ENCODE measurements at regions not wholly inside any gene's neighbourhood (a gene's known extent, or its start where the extent isn't known, plus 50 kb on each side); places are given as distances from the start of the nearest gene placed in this dataset.

DNA sequence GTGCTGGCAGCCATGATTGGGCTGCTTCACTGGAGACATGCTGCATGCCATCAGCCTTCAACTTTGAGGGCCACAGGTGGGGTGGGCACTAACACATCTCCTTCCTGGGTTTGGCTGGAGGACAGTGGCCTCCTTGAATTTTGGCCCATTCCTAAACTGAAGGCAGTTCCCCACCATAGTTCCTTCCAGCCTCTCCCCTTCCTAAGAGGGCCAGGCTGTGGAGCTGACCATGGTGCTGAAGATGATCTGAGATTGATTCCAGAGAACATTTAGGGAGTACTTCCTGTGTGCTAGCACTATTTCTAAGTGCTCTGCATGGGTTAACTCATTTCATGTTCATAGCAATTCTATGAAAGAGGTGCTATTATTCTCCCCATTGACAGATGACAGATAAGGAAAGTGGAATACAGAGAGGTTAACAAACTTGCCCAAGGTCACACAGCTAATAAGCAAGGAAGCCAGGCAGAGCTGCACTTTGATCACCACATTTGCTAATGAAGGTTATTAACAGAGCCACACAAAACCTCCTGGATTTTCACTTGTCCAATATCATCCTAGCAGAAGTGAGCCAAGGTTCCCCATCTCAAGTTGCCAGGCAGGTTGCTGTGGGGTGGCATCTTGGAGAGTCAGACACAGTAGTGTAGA lies 175.3 kb downstream of the ZIC5 start:
- in situ Hi-C loops (cut with HindIII; ENCODE audit: extremely low pct_ligation_motif_present, low pct_unique_long_range_greater_than_20kb): no loop called here
- FAIRE-seq: no peak
- TF ChIP-seq YY1 (IDR thresholded peaks at IDR 0.05; ENCODE audit: insufficient read depth, insufficient replicate concordance, low read depth, low read length) (no peak), FOXA1 (IDR thresholded peaks at IDR 0.05) (no peak), FOXA1 (CRISPR knock-in tag; IDR thresholded peaks at IDR 0.05) (no peak), FOXK1 (CRISPR knock-in tag; IDR thresholded peaks at IDR 0.05; ENCODE audit: borderline replicate concordance, low read depth) (no peak), ZNF230 (CRISPR knock-in tag; IDR thresholded peaks at IDR 0.05) (no peak), ZNF441 (CRISPR knock-in tag; IDR thresholded peaks at IDR 0.05; ENCODE audit: borderline replicate concordance) (0 out of 2 replicates have a peak, but pooled peaks have one; percentile 21), ZNF761 (CRISPR knock-in tag; conservative IDR thresholded peaks at IDR 0.05) (no peak), ZNF605 (CRISPR knock-in tag; IDR thresholded peaks at IDR 0.05) (0 out of 2 replicates have a peak, but pooled peaks have one; percentile 37), RARA (CRISPR knock-in tag; IDR thresholded peaks at IDR 0.05) (0 out of 2 replicates have a peak, but pooled peaks have one; percentile 9), ZNF674 (CRISPR knock-in tag; IDR thresholded peaks at IDR 0.05; ENCODE audit: low read depth) (no peak), SAP130 (CRISPR knock-in tag; IDR thresholded peaks at IDR 0.05; ENCODE audit: low read depth) (0 out of 2 replicates have a peak, but pooled peaks have one; percentile 26), ZNF331 (CRISPR knock-in tag; IDR thresholded peaks at IDR 0.05) (0 out of 2 replicates have a peak, but pooled peaks have one; percentile 41), SYNCRIP (IDR thresholded peaks at IDR 0.05; ENCODE audit: insufficient read depth, low read depth, low read length) (no peak), NFE2L1 (CRISPR knock-in tag; IDR thresholded peaks at IDR 0.05; ENCODE audit: borderline replicate concordance) (no peak), KMT2B (CRISPR knock-in tag; IDR thresholded peaks at IDR 0.05) (no peak), MIER2 (CRISPR knock-in tag; IDR thresholded peaks at IDR 0.05) (peak; percentile 97), ZFP37 (CRISPR knock-in tag; IDR thresholded peaks at IDR 0.05; ENCODE audit: borderline replicate concordance) (peak; percentile 45; the same call in 1 of the 2 replicates), ZNF777 (CRISPR knock-in tag; IDR thresholded peaks at IDR 0.05) (no peak), KLF11 (CRISPR knock-in tag; IDR thresholded peaks at IDR 0.05) (0 out of 2 replicates have a peak, but pooled peaks have one; percentile 41)
- TF ChIP-seq, protein P1, sequence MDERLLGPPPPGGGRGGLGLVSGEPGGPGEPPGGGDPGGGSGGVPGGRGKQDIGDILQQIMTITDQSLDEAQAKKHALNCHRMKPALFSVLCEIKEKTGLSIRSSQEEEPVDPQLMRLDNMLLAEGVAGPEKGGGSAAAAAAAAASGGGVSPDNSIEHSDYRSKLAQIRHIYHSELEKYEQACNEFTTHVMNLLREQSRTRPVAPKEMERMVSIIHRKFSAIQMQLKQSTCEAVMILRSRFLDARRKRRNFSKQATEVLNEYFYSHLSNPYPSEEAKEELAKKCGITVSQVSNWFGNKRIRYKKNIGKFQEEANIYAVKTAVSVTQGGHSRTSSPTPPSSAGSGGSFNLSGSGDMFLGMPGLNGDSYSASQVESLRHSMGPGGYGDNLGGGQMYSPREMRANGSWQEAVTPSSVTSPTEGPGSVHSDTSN (CRISPR knock-in tag; IDR thresholded peaks at IDR 0.05): no peak
- TF ChIP-seq, protein P2, sequence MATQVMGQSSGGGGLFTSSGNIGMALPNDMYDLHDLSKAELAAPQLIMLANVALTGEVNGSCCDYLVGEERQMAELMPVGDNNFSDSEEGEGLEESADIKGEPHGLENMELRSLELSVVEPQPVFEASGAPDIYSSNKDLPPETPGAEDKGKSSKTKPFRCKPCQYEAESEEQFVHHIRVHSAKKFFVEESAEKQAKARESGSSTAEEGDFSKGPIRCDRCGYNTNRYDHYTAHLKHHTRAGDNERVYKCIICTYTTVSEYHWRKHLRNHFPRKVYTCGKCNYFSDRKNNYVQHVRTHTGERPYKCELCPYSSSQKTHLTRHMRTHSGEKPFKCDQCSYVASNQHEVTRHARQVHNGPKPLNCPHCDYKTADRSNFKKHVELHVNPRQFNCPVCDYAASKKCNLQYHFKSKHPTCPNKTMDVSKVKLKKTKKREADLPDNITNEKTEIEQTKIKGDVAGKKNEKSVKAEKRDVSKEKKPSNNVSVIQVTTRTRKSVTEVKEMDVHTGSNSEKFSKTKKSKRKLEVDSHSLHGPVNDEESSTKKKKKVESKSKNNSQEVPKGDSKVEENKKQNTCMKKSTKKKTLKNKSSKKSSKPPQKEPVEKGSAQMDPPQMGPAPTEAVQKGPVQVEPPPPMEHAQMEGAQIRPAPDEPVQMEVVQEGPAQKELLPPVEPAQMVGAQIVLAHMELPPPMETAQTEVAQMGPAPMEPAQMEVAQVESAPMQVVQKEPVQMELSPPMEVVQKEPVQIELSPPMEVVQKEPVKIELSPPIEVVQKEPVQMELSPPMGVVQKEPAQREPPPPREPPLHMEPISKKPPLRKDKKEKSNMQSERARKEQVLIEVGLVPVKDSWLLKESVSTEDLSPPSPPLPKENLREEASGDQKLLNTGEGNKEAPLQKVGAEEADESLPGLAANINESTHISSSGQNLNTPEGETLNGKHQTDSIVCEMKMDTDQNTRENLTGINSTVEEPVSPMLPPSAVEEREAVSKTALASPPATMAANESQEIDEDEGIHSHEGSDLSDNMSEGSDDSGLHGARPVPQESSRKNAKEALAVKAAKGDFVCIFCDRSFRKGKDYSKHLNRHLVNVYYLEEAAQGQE (IDR thresholded peaks at IDR 0.05; ENCODE audit: borderline replicate concordance in 1 of 2, low read depth in 1 of 2, low read length in 2 of 2): peak; percentile 80 to 94
- TF ChIP-seq, protein P3, sequence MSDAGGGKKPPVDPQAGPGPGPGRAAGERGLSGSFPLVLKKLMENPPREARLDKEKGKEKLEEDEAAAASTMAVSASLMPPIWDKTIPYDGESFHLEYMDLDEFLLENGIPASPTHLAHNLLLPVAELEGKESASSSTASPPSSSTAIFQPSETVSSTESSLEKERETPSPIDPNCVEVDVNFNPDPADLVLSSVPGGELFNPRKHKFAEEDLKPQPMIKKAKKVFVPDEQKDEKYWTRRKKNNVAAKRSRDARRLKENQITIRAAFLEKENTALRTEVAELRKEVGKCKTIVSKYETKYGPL (CRISPR knock-in tag; IDR thresholded peaks at IDR 0.05): peak; percentile 64; the same call in 1 of the 2 replicates

More for the DNA sequence above, 175.3 kb downstream of the ZIC5 start:
- no peak overlapping the region for H3K4me2 ChIP-seq (ENCODE audit: low read depth, low read length)
- no peaks in the 10 kb centered on the region for H3K4me1 ChIP-seq (ENCODE audit: insufficient read depth, low read length)
- 0 out of 2 replicates have a peak, but pooled peaks cover 3% of the 10 kb centered on the region for H4K20me1 ChIP-seq (ENCODE audit: insufficient read depth, low read length)
- no TSS peak for BruUV-seq (replicated peaks)
- no peak overlapping the region for H3K9ac ChIP-seq (ENCODE audit: insufficient read depth, low read depth, low read length)
- no peak overlapping the region for H3K27ac ChIP-seq (ENCODE audit: extremely low read length, insufficient read depth, low read length)
- no peaks in the 10 kb centered on the region for H3K27me3 ChIP-seq (ENCODE audit: control insufficient read depth in 1 of 2, insufficient read depth in 2 of 2, low read length in 2 of 2)
- no peak overlapping the region for H2AFZ ChIP-seq (ENCODE audit: low read length)
- H3K9me3 ChIP-seq (ENCODE audit: low read length): no peaks in the 10 kb centered on the region
- H3K36me3 ChIP-seq (replicated peaks in 1 of 2; ENCODE audit: control insufficient read depth in 1 of 2, insufficient read depth in 2 of 2, low read length in 2 of 2): no peaks in the 10 kb centered on the region
- peak; percentile 67 for ATAC-seq
- no peaks in the 10 kb centered on the region for H3K79me2 ChIP-seq (ENCODE audit: insufficient read depth, low read length)
- intact Hi-C loops (cut with micrococcal nuclease; ENCODE audit: unreplicated experiment): no loop called here
- ChIA-PET POLR2A (no interaction called here), CTCF (ENCODE audit: low intra/inter-chr PET ratio, low total read pairs) (no interaction called here)
- DNase-seq (ENCODE audit: low spot score): peak; percentile 29
- no peak overlapping the region for H3K4me3 ChIP-seq (replicated peaks in 1 of 3; ENCODE audit: insufficient read depth in 1 of 3, low read depth in 2 of 3, low read length in 3 of 3)
